ENCODE measurements at regions not wholly inside any gene's neighbourhood (a gene's known extent, or its start where the extent isn't known, plus 50 kb on each side); places are given as distances from the start of the nearest gene placed in this dataset.

- no peak for TF ChIP-seq CTCF (conservative IDR thresholded peaks at IDR 0.05; ENCODE audit: low read depth, low read length)
- no peak for TF ChIP-seq EZH2 (IDR thresholded peaks at IDR 0.05; ENCODE audit: borderline replicate concordance, low read depth, low read length, poor library complexity, severe bottlenecking)
These were observed 80.3 kb upstream of the GRIN2A start for GRCh38 chr16:10262377-10263132.

Measured in A673 (cell line).